ENCODE measurements at regions not wholly inside any gene's neighbourhood (a gene's known extent, or its start where the extent isn't known, plus 50 kb on each side); places are given as distances from the start of the nearest gene placed in this dataset.

DNA sequence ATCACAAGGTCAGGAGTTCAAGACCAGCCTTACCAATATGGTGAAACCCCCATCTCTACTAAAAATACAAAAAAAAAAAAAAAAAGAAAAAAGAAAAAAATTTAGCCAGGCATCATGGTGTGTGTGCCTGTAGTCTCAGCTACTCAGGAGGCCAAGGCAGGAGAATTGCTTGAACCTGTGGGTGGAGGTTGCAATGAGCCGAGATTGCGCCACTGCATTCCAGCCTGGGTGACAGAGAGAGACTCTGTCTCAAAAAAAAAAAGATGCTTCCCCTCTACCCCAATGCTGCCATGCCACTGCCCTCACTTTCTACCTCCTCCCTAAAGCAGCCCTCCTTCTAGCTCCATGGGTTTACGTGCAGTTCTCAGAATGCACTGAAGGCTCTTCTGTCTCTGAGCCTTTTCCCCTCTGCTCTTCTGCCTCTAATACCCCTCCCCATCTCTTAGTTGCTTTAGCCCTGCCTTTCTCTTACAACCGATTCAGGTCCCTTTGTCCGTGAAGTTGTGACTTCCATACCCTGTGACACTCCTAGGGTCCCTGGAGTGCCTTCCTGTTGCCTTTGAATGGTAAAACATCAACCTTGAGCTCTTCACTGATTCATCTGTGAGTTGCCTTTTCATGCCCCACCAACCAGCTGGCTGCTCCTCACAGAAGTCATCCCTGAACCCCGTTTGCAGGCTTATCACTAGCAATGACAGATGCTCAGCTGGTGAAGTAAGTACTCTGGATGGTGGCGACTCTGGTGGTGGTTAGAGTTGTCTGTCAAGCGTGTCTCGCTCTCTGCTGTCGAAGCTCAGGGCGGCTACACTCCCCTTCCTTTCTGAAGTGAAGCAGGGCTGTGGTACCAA, 234.9 kb downstream of the RHOU start:
- H3K36me3 ChIP-seq: no peaks in the 10 kb centered on the region
- no peak for ATAC-seq
- H3K9me3 ChIP-seq: no peaks in the 10 kb centered on the region
- no peaks in the 10 kb centered on the region for H3K4me1 ChIP-seq
- H3K27me3 ChIP-seq: no peaks in the 10 kb centered on the region
- intact Hi-C loops (cut with DNase I; ENCODE audit: low total_unique reads): no loop called here
- no peak overlapping the region for H3K4me3 ChIP-seq
- H3K27ac ChIP-seq: no peak overlapping the region
- in situ Hi-C loops (cut with MboI; ENCODE audit: low sequenced_read_pairs in 4 of 4): no loop called here
- TF ChIP-seq, protein P1, sequence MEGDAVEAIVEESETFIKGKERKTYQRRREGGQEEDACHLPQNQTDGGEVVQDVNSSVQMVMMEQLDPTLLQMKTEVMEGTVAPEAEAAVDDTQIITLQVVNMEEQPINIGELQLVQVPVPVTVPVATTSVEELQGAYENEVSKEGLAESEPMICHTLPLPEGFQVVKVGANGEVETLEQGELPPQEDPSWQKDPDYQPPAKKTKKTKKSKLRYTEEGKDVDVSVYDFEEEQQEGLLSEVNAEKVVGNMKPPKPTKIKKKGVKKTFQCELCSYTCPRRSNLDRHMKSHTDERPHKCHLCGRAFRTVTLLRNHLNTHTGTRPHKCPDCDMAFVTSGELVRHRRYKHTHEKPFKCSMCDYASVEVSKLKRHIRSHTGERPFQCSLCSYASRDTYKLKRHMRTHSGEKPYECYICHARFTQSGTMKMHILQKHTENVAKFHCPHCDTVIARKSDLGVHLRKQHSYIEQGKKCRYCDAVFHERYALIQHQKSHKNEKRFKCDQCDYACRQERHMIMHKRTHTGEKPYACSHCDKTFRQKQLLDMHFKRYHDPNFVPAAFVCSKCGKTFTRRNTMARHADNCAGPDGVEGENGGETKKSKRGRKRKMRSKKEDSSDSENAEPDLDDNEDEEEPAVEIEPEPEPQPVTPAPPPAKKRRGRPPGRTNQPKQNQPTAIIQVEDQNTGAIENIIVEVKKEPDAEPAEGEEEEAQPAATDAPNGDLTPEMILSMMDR (IDR thresholded peaks at IDR 0.05 in 4 of 5, conservative IDR thresholded peaks at IDR 0.05 in 1 of 5): no peak
- no peak for TF ChIP-seq POLR2A (IDR thresholded peaks at IDR 0.05)
- DNase-seq: no peak

DNA sequence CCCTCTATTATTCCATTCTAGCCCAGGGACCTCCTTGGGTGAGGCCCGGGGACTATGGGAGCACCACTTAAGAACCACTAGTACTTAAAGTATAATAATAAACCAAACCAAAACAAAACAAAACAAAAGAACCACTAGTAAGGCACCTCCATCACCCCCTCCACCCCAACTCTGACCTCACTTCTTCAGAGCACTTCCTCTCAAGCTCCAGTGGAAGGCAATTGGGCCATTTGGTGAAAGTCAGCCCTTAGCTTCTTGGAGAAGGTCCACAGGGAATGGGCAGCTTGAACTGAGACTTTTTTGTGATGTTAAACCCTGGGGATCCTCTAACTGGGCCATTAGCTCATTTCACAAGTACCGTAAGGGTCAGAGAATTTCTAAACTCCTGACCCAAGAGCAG, 237.3 kb downstream of the RHOU start:
- H3K27ac ChIP-seq: no peak overlapping the region
- H3K4me3 ChIP-seq: no peak overlapping the region
- ATAC-seq (no peak), DNase-seq (no peak)
- intact Hi-C loops (cut with DNase I; ENCODE audit: low total_unique reads) (no loop called here), in situ Hi-C loops (cut with MboI; ENCODE audit: low sequenced_read_pairs in 4 of 4) (no loop called here)
- H3K9me3 ChIP-seq: no peaks in the 10 kb centered on the region
- no peaks in the 10 kb centered on the region for H3K36me3 ChIP-seq
- no peaks in the 10 kb centered on the region for H3K27me3 ChIP-seq
- no peaks in the 10 kb centered on the region for H3K4me1 ChIP-seq
- no peak for TF ChIP-seq POLR2A (IDR thresholded peaks at IDR 0.05)

DNA sequence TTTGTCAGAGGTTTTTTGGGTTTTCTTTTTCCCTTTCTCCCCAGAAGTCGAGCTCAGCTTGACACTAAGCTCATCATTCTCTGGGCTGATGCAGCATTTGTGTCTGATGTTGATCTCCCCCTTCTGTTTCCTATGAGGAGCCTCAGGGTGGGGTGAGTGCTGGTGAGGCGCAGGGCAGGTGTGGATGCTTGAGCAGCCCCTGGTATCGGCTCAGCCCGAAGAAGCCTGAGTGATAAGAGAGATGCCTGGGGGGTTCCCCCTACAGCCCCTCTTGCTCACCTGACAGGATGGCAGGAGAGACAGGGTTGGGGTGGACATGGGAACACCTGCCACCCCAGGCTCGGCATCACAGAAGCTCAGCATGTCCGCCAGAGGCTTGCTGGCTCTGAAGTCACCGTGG, 239.0 kb downstream of the RHOU start:
- TF ChIP-seq POLR2A (IDR thresholded peaks at IDR 0.05): no peak
- TF ChIP-seq, protein P1 (IDR thresholded peaks at IDR 0.05 in 4 of 5, conservative IDR thresholded peaks at IDR 0.05 in 1 of 5): no peak
- no peaks in the 10 kb centered on the region for H3K27me3 ChIP-seq
- H3K4me3 ChIP-seq: no peak overlapping the region
- H3K9me3 ChIP-seq: no peaks in the 10 kb centered on the region
- H3K4me1 ChIP-seq: peaks cover 10 to 11% of the 10 kb centered on the region in 2 donors
- H3K36me3 ChIP-seq: no peaks in the 10 kb centered on the region
- DNase-seq (no peak), ATAC-seq (no peak)
- intact Hi-C loops (cut with DNase I; ENCODE audit: low total_unique reads) (no loop called here), in situ Hi-C loops (cut with MboI; ENCODE audit: low sequenced_read_pairs in 4 of 4) (no loop called here)
- H3K27ac ChIP-seq: no peak overlapping the region

DNA sequence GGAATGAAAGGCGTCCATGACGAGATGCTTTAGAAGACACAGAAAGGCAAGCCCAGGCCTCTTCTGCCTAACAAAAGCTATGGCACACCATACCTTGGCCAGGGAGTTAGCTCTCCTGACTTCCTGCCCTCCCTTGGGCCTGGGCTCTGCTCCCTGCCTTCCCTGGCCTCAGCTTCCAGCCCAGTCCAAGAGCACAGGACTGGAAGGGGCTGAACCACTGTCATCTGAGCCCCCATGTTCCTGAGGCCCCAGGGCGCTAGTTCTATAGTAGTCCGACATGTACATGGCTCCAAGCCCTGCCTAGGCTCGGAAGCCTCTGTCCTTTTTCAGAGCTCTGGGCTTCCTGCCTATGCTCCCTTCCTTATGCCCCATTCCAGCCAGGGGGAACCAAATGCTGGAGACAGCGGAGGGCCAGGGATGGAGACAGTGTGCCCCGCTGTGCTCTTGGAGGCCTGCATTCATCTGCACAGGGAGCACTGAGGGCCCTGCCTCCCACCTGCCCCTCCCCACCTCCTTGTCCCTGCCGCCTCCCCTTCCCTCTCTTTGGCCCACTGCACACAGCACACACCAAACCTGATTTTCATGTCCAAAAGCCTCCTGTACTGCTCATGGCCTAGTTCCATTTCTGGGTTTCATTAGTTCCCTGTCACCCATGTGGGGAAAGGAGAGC, 240.1 kb downstream of the RHOU start:
- Histone ChIP-seq H3K27me3 (no peaks in the 10 kb centered on the region), H3K27ac (no peak overlapping the region), H3K4me3 (no peak overlapping the region), H3K36me3 (no peaks in the 10 kb centered on the region), H3K4me1 (peaks cover 11 to 12% of the 10 kb centered on the region in 2 donors), H3K9me3 (no peaks in the 10 kb centered on the region)
- DNase-seq: no peak
- intact Hi-C loops (cut with DNase I; ENCODE audit: low total_unique reads): no loop called here
- in situ Hi-C loops (cut with MboI; ENCODE audit: low sequenced_read_pairs in 4 of 4): no loop called here
- ATAC-seq: no peak
- TF ChIP-seq, protein P1 (IDR thresholded peaks at IDR 0.05 in 4 of 5, conservative IDR thresholded peaks at IDR 0.05 in 1 of 5): no peak
- TF ChIP-seq POLR2A (IDR thresholded peaks at IDR 0.05): no peak

DNA sequence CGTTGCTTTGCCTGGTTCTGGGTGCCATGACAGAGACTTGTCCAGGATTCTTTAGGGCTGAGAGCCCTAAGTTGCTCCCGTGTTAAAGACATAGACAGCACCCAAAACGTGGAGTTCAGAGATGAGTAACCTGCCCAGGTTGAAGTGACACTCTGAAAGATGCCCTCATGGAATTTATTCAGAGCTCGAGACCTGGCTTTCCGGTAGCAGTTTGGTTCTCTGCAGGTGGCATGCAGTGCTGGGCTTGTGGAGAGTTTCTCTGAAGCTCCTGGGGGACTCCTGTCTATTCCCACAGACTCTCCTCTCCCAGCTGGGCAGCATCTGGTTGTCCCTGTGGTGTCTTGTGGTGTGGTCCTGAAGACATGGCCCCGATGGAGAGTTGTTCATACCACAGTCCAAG, 241.0 kb downstream of the RHOU start:
- TF ChIP-seq, protein P1 (IDR thresholded peaks at IDR 0.05 in 4 of 5, conservative IDR thresholded peaks at IDR 0.05 in 1 of 5): no peak
- TF ChIP-seq POLR2A (IDR thresholded peaks at IDR 0.05): no peak
- Histone ChIP-seq H3K36me3 (no peaks in the 10 kb centered on the region), H3K4me3 (no peak overlapping the region), H3K9me3 (no peaks in the 10 kb centered on the region), H3K27me3 (no peaks in the 10 kb centered on the region), H3K27ac (no peak overlapping the region), H3K4me1 (peaks cover 11 to 12% of the 10 kb centered on the region in 2 donors)
- ATAC-seq (no peak), DNase-seq (no peak)
- intact Hi-C loops (cut with DNase I; ENCODE audit: low total_unique reads): no loop called here
- in situ Hi-C loops (cut with MboI; ENCODE audit: low sequenced_read_pairs in 4 of 4): no loop called here

Measured in gastrocnemius medialis (tissue), 4 donors.